ENCODE measurements at regions not wholly inside any gene's neighbourhood (a gene's known extent, or its start where the extent isn't known, plus 50 kb on each side); places are given as distances from the start of the nearest gene placed in this dataset.

DNA sequence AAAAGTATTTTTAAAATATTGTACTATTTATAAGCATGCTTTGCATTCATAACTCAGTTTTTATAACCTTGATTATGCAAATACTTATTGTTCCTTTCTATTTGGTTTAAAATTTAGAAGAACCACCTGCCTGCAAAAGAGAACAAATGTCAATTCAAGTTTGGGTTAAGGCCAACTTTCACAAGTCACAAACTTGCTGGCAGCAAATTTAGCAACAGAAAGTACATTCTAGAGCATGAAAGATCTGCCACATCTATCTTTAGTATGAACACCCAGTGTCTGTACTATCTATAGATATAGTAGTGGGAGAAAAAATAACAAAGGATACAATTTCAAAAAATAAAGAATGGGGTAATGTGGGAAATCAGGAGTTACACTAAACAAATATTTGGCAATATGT lies 1014.2 kb downstream of the C4orf33 start:
- H3K27me3 ChIP-seq (ENCODE audit: control insufficient read depth in 2 of 2, insufficient read depth in 2 of 2, low read length in 2 of 2), result no peaks in the 10 kb centered on the region
- H2AFZ ChIP-seq (ENCODE audit: insufficient read depth, low read depth, low read length, poor library complexity, severe bottlenecking), result no peak overlapping the region
- intact Hi-C loops (cut with micrococcal nuclease), result no loop called here
- no peaks in the 10 kb centered on the region for H3K9me3 ChIP-seq (replicated peaks in 1 of 2; ENCODE audit: control insufficient read depth in 1 of 2, insufficient read depth in 1 of 2, low read length in 2 of 2)
- no peak overlapping the region for H3K4me3 Mint-ChIP-seq
- TF ChIP-seq, protein P1, sequence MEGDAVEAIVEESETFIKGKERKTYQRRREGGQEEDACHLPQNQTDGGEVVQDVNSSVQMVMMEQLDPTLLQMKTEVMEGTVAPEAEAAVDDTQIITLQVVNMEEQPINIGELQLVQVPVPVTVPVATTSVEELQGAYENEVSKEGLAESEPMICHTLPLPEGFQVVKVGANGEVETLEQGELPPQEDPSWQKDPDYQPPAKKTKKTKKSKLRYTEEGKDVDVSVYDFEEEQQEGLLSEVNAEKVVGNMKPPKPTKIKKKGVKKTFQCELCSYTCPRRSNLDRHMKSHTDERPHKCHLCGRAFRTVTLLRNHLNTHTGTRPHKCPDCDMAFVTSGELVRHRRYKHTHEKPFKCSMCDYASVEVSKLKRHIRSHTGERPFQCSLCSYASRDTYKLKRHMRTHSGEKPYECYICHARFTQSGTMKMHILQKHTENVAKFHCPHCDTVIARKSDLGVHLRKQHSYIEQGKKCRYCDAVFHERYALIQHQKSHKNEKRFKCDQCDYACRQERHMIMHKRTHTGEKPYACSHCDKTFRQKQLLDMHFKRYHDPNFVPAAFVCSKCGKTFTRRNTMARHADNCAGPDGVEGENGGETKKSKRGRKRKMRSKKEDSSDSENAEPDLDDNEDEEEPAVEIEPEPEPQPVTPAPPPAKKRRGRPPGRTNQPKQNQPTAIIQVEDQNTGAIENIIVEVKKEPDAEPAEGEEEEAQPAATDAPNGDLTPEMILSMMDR (IDR thresholded peaks at IDR 0.05), result no peak
- no peaks in the 10 kb centered on the region for H3K79me2 ChIP-seq (ENCODE audit: insufficient read depth, low read length)
- H4K20me1 ChIP-seq (ENCODE audit: insufficient read depth, low read length), result no peaks in the 10 kb centered on the region
- peaks cover 0 to 6% (median 3%) of the 10 kb centered on the region in 7 donors for H3K9me3 Mint-ChIP-seq
- DNase-seq, result no peak
- no peaks in the 10 kb centered on the region for H3K4me1 Mint-ChIP-seq
- no peak overlapping the region for H3K4me3 ChIP-seq (replicated peaks in 1 of 3; ENCODE audit: low read depth in 2 of 3, low read length in 3 of 3)
- no peak overlapping the region for H3K27ac Mint-ChIP-seq
- H3K27me3 Mint-ChIP-seq (ENCODE audit: low read depth in 3 of 3), result peaks cover 0 to 1% (median 0%) of the 10 kb centered on the region in 3 donors
- no peaks in the 10 kb centered on the region for H3K36me3 Mint-ChIP-seq
- no peaks in the 10 kb centered on the region for H3K4me1 ChIP-seq (ENCODE audit: control insufficient read depth in 1 of 2, insufficient read depth in 2 of 2, low read length in 2 of 2)
- H3K27ac ChIP-seq (ENCODE audit: low read depth in 1 of 2, low read length in 2 of 2), result no peak overlapping the region
- H3K4me2 ChIP-seq (replicated peaks; ENCODE audit: extremely low read depth, low read length, poor library complexity, severe bottlenecking), result no peak overlapping the region
- H3K36me3 ChIP-seq (replicated peaks in 1 of 2; ENCODE audit: control insufficient read depth in 1 of 2, insufficient read depth in 2 of 2, low read length in 2 of 2), result no peaks in the 10 kb centered on the region
- no peak overlapping the region for H3K9ac ChIP-seq (ENCODE audit: insufficient read depth, low read length, poor library complexity, severe bottlenecking)

DNA sequence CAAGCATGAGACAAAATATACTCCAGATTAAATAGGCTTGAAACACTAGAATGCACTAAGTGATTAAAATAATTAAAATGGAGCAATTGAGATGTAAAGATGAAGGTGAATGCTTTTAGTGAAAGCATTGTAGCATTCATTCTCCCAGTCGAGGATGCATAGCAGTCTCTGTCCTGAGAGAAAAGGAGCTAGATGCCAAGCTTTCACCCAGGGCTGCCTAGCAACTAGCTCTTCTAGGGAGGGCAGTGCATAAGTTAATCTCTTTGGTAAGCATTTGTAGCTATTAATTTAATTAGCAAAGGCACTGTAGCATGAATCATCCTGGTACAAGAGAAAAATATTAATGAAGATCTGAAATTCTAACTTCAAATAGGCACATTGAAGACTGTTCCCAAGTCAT lies 1014.8 kb downstream of the C4orf33 start:
- H3K4me3 ChIP-seq (replicated peaks in 1 of 3; ENCODE audit: low read depth in 2 of 3, low read length in 3 of 3), result no peak overlapping the region
- no peak overlapping the region for H3K27ac ChIP-seq (ENCODE audit: low read depth in 1 of 2, low read length in 2 of 2)
- WGBS (ENCODE audit: insufficient coverage), result 71% methylated on average over 1 of the region's 1 CpG
- Mint-ChIP-seq H3K27ac (no peak overlapping the region), H3K36me3 (no peaks in the 10 kb centered on the region), H3K9me3 (peaks cover 0 to 6% (median 3%) of the 10 kb centered on the region in 7 donors), H3K4me3 (no peak overlapping the region), H3K27me3 (ENCODE audit: low read depth in 3 of 3) (peaks cover 0 to 1% (median 0%) of the 10 kb centered on the region in 3 donors), H3K4me1 (no peaks in the 10 kb centered on the region)
- no peaks in the 10 kb centered on the region for H3K4me1 ChIP-seq (ENCODE audit: control insufficient read depth in 1 of 2, insufficient read depth in 2 of 2, low read length in 2 of 2)
- H3K9me3 ChIP-seq (replicated peaks in 1 of 2; ENCODE audit: control insufficient read depth in 1 of 2, insufficient read depth in 1 of 2, low read length in 2 of 2), result no peaks in the 10 kb centered on the region
- no peaks in the 10 kb centered on the region for H3K27me3 ChIP-seq (ENCODE audit: control insufficient read depth in 2 of 2, insufficient read depth in 2 of 2, low read length in 2 of 2)
- intact Hi-C loops (cut with micrococcal nuclease), result no loop called here
- H2AFZ ChIP-seq (ENCODE audit: insufficient read depth, low read depth, low read length, poor library complexity, severe bottlenecking), result no peak overlapping the region
- DNase-seq, result no peak
- no peak overlapping the region for H3K9ac ChIP-seq (ENCODE audit: insufficient read depth, low read length, poor library complexity, severe bottlenecking)
- H3K4me2 ChIP-seq (replicated peaks; ENCODE audit: extremely low read depth, low read length, poor library complexity, severe bottlenecking), result no peak overlapping the region
- H3K36me3 ChIP-seq (replicated peaks in 1 of 2; ENCODE audit: control insufficient read depth in 1 of 2, insufficient read depth in 2 of 2, low read length in 2 of 2), result no peaks in the 10 kb centered on the region
- no peaks in the 10 kb centered on the region for H3K79me2 ChIP-seq (ENCODE audit: insufficient read depth, low read length)
- TF ChIP-seq, protein P1 (IDR thresholded peaks at IDR 0.05), result no peak
- H4K20me1 ChIP-seq (ENCODE audit: insufficient read depth, low read length), result no peaks in the 10 kb centered on the region
